HCT116 (cell line): ENCODE measurements at regions not wholly inside any gene's neighbourhood (a gene's known extent, or its start where the extent isn't known, plus 50 kb on each side); places are given as distances from the start of the nearest gene placed in this dataset.

Experiments
- POLR2A ChIP-seq: IDR thresholded peaks from 2 replicates; pipeline ENCODE4 v1.7.0; 2011; ENCODE audit warnings: borderline replicate concordance; ENCODE audit not compliant: insufficient read depth, insufficient read length; ENCODE audit errors: extremely low read depth
- REST ChIP-seq: IDR thresholded peaks from 2 replicates; pipeline ENCODE4 v1.6.1; 2012; ENCODE audit warnings: low read depth
- SIN3A ChIP-seq: IDR thresholded peaks from 2 replicates; pipeline ENCODE4 v1.6.1; 2012; ENCODE audit warnings: low read depth

GRCh38 chr5:38608874-38609273 is 52.4 kb upstream of the LIFR start:
- TF ChIP-seq SIN3A (no peak), POLR2A (no peak), REST (no peak)
